Fibroblast of the aortic adventitia (primary cell): ENCODE measurements at regions not wholly inside any gene's neighbourhood (a gene's known extent, or its start where the extent isn't known, plus 50 kb on each side); places are given as distances from the start of the nearest gene placed in this dataset.

Experiments
- DNase-seq: peaks from one replicate; pipeline ENCODE4 v3.0.0-alpha.2; 2010; ENCODE audit warnings: low read depth
- H3K4me3 ChIP-seq: 2 replicates; pipeline ENCODE4 v1.5.1; 2011; ENCODE audit warnings: low read depth, mild to moderate bottlenecking, control low read depth, low read length, moderate library complexity
- CTCF ChIP-seq: IDR thresholded peaks from 2 replicates; pipeline ENCODE4 v1.5.1; 2011; ENCODE audit warnings: mild to moderate bottlenecking, low read length, control low read depth, inconsistent platforms; ENCODE audit not compliant: insufficient read depth

DNA sequence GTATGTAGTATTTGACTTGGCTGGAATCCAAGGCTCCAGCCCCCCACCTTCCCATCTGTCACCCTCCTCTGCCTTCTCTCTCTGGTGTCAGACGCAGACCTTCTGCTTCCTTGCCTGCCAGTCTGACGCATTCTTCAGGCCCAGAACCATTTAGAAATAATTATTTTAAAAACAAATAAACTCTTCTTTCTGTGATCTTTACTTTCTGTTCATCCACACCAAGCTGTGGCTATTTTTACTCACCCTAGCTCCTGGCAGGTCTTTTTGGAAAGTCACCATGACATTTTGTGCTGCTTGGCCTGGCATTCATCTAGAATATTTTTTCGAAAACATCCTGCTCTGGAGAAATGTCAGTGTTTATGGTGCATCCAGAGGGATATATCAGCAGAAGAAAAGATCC lies 330.7 kb upstream of the ASIC2 start:
- no peak for TF ChIP-seq CTCF
- no peak for DNase-seq
- no peak overlapping the region for H3K4me3 ChIP-seq

- no peak for DNase-seq
- no peak overlapping the region for H3K4me3 ChIP-seq
- no peak for TF ChIP-seq CTCF
Observed at GRCh38 chr17:33628500-33629346, 335.6 kb upstream of the ASIC2 start.

- no peak for TF ChIP-seq CTCF
- DNase-seq, result no peak
- H3K4me3 ChIP-seq, result no peak overlapping the region
Observed at GRCh38 chr17:33633446-33633845, 340.4 kb upstream of the ASIC2 start.

DNA sequence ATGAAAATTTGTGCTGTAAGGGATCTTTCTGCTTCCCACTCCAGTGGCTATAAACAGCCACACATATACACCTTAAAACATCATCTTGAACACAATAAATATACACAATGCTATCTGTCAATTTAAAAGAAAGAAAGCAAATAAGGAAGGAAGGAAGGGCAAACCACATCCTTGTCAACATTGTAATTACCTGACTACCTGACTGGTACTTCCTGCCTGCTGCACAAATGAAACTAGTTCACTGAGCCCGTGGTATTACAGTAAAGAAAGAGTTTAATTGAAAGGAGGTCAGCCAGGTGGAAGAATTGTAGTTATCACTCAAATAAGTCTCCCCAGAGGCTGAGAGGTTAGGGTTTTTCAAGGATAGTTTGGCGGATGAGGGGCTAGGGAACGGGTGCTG lies 344.4 kb upstream of the ASIC2 start:
- TF ChIP-seq CTCF, result no peak

DNA sequence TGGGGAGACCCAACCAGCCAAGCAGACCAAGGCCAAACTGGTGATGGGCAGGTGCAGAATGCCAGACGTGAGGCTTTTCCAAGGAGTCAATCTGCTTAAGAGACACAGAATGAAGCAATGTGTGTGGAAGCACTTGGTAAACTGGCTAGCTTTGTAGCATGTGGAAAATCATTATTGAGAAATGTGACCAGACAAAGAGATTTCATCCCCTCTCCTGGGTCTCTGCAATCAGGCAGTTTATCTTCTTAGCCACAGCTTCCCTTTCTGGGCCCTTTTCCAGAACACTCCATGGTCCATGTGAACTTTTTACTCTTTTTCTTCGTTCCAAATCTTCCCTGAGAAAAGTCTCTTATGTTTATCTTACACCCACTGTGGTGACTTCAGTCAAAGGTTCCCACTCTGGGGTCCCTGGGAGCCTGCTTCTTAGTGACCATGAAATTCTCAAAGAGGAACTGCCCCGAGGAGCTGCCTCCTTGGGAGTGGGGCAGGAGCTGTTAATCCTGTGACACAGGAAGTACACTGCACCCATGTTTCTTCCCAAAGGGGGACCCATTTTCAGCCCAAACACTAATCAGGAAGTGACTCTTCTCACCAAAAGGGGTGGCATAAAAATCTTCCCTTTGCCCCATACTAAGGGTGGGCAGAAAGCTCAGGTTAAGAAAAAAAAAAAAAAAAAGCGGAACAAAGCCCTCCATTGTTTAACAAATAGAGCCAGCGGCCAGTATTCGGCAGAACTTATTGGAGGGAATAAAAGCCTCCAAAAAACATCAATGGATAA lies 346.2 kb upstream of the ASIC2 start:
- no peak for TF ChIP-seq CTCF
- H3K4me3 ChIP-seq, result no peak overlapping the region
- DNase-seq, result no peak

More for the DNA sequence above, 344.4 kb upstream of the ASIC2 start:
- no peak for DNase-seq
- H3K4me3 ChIP-seq, result no peak overlapping the region

DNA sequence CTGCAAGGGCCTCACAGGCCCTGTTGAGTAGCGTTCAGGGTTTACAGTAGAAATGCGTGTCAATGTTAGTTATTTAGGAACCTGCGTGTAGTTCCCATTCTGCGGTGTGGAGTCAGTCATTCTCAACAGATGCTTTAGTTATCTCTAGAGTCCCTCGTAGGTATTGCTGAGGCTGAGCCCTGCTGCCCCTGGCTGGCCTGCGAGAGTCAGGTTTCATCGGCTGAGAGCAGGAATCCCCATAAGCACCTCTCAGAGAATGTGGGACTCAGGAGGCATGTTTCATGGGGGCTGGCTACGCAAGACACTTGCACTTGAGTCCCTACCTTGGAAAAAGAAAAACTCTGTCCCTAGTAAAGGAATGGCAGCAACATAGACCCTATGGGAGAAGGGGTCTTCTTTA lies 347.5 kb upstream of the ASIC2 start:
- DNase-seq, result no peak
- TF ChIP-seq CTCF, result no peak
- no peak overlapping the region for H3K4me3 ChIP-seq
